Peyer's patch (tissue), 4 donors: ENCODE measurements at regions not wholly inside any gene's neighbourhood (a gene's known extent, or its start where the extent isn't known, plus 50 kb on each side); places are given as distances from the start of the nearest gene placed in this dataset.

Source experiments
- DNase-seq, 3 donors: peaks; one replicate each; pipeline ENCODE4 v3.0.0-alpha.2; 2017 to 2019
- H3K27ac ChIP-seq, 4 donors: fragments of 200-600 bp; sonication (generic); one replicate each; pipeline ENCODE4 v1.5.1; 2016 to 2019
- H3K27me3 ChIP-seq, 2 donors: fragments of 200-600 bp; sonication (generic); one replicate each; pipeline ENCODE4 v1.5.1; 2019
- H3K36me3 ChIP-seq, 3 donors: fragments of 200-600 bp; sonication (generic); one replicate each; pipeline ENCODE4 v1.5.1; 2016 to 2019
- H3K4me1 ChIP-seq, 4 donors: fragments of 200-600 bp; sonication (generic); one replicate each; pipeline ENCODE4 v1.5.1; 2016 to 2019
- H3K4me3 ChIP-seq, 4 donors: fragments of 200-600 bp; sonication (generic); 1 replicate in 3 of 4; 2 replicates in 1 of 4; pipeline ENCODE4 v1.5.1; 2016 to 2019; ENCODE audit warnings: mild to moderate bottlenecking in 1 of 4
- H3K9me3 ChIP-seq, 4 donors: fragments of 200-600 bp; sonication (generic); one replicate each; pipeline ENCODE4 v1.5.1; 2016 to 2019; ENCODE audit warnings: mild to moderate bottlenecking in 1 of 4
- CTCF ChIP-seq, 6 experiments: fragments of 450-650 bp in 4 of 6; fragments of 200-600 bp in 2 of 6; sonication (generic) in 1 of 6; IDR thresholded peaks; one replicate each; pipeline ENCODE4 v1.5.1; 2017 to 2019; ENCODE audit warnings: antibody characterized with exemption in 6 of 6, mild to moderate bottlenecking in 3 of 6, moderate library complexity in 1 of 6
- POLR2A ChIP-seq, 2 donors: fragments of 450-650 bp; IDR thresholded peaks; one replicate each; pipeline ENCODE4 v1.5.1; 2017; ENCODE audit warnings: antibody characterized with exemption in 2 of 2, mild to moderate bottlenecking in 2 of 2, moderate library complexity in 2 of 2

GRCh38 chr6:37559050-37559449, 59.4 kb upstream of the CCDC167 start:
- TF ChIP-seq POLR2A (IDR thresholded peaks at IDR 0.05) (no peak), CTCF (IDR thresholded peaks at IDR 0.05) (no peak)
- H3K36me3 ChIP-seq = no peaks in the 10 kb centered on the region
- no peaks in the 10 kb centered on the region for H3K27me3 ChIP-seq
- H3K4me1 ChIP-seq = peaks cover 0 to 6% (median 3%) of the 10 kb centered on the region in 4 donors
- no peak overlapping the region for H3K4me3 ChIP-seq
- DNase-seq = no peak
- no peak overlapping the region for H3K27ac ChIP-seq
- H3K9me3 ChIP-seq = no peaks in the 10 kb centered on the region

GRCh38 chr6:37558646-37559045, 59.0 kb upstream of the CCDC167 start:
- Histone ChIP-seq H3K4me1 (peaks cover 0 to 6% (median 3%) of the 10 kb centered on the region in 4 donors), H3K27me3 (no peaks in the 10 kb centered on the region), H3K36me3 (no peaks in the 10 kb centered on the region), H3K9me3 (no peaks in the 10 kb centered on the region), H3K4me3 (no peak overlapping the region), H3K27ac (no peak overlapping the region)
- DNase-seq = no peak
- TF ChIP-seq CTCF (IDR thresholded peaks at IDR 0.05) = no peak
- no peak for TF ChIP-seq POLR2A (IDR thresholded peaks at IDR 0.05)

GRCh38 chr6:37558168-37558567, 58.5 kb upstream of the CCDC167 start:
- Histone ChIP-seq H3K27me3 (no peaks in the 10 kb centered on the region), H3K9me3 (no peaks in the 10 kb centered on the region), H3K4me3 (no peak overlapping the region), H3K36me3 (no peaks in the 10 kb centered on the region), H3K27ac (no peak overlapping the region), H3K4me1 (peaks cover 0 to 6% (median 3%) of the 10 kb centered on the region in 4 donors)
- DNase-seq = peak in 1 of 3 donors; percentile 31
- TF ChIP-seq POLR2A (IDR thresholded peaks at IDR 0.05) (no peak), CTCF (IDR thresholded peaks at IDR 0.05) (no peak)

GRCh38 chr6:37557645-37558114, 58.0 kb upstream of the CCDC167 start:
- H3K9me3 ChIP-seq = no peaks in the 10 kb centered on the region
- peaks cover 0 to 6% (median 3%) of the 10 kb centered on the region in 4 donors for H3K4me1 ChIP-seq
- DNase-seq = no peak
- no peak for TF ChIP-seq POLR2A (IDR thresholded peaks at IDR 0.05)
- no peak for TF ChIP-seq CTCF (IDR thresholded peaks at IDR 0.05)
- no peak overlapping the region for H3K27ac ChIP-seq
- no peak overlapping the region for H3K4me3 ChIP-seq
- no peaks in the 10 kb centered on the region for H3K27me3 ChIP-seq
- no peaks in the 10 kb centered on the region for H3K36me3 ChIP-seq

GRCh38 chr6:37556881-37557644, 57.4 kb upstream of the CCDC167 start:
- Histone ChIP-seq H3K36me3 (no peaks in the 10 kb centered on the region), H3K27ac (peak overlapping the region in 1 of 4 donors; percentile 47), H3K27me3 (no peaks in the 10 kb centered on the region), H3K4me3 (no peak overlapping the region), H3K9me3 (no peaks in the 10 kb centered on the region), H3K4me1 (peaks cover 0 to 6% (median 4%) of the 10 kb centered on the region in 4 donors)
- TF ChIP-seq CTCF (IDR thresholded peaks at IDR 0.05) (no peak), POLR2A (IDR thresholded peaks at IDR 0.05) (no peak)
- DNase-seq = peak in 2 of 3 donors; percentile 62 to 63
